ENCODE measurements at regions not wholly inside any gene's neighbourhood (a gene's known extent, or its start where the extent isn't known, plus 50 kb on each side); places are given as distances from the start of the nearest gene placed in this dataset.

GRCh38 chr4:106647451-106647850 is 278.9 kb upstream of the GIMD1 start:
- no peaks in the 10 kb centered on the region for H3K27me3 ChIP-seq
- no peak for DNase-seq (ENCODE audit: low spot score in 2 of 2)
- no peak overlapping the region for H3K4me3 ChIP-seq
- no peak for TF ChIP-seq CTCF (IDR thresholded peaks at IDR 0.05)
- no peaks in the 10 kb centered on the region for H3K4me1 ChIP-seq
- H3K9me3 ChIP-seq, result no peaks in the 10 kb centered on the region
- intact Hi-C loops (cut with DNase I), result no loop called here
- no peak overlapping the region for H3K27ac ChIP-seq
- H3K36me3 ChIP-seq, result no peaks in the 10 kb centered on the region

- intact Hi-C loops (cut with DNase I), result no loop called here
- no peak for TF ChIP-seq CTCF (IDR thresholded peaks at IDR 0.05)
Measured at GRCh38 chr4:106629268-106629625, 260.7 kb upstream of the GIMD1 start.

GRCh38 chr4:106628586-106629267 is 260.1 kb upstream of the GIMD1 start:
- no peaks in the 10 kb centered on the region for H3K36me3 ChIP-seq
- H3K4me1 ChIP-seq, result no peaks in the 10 kb centered on the region
- H3K27me3 ChIP-seq, result no peaks in the 10 kb centered on the region
- no peak overlapping the region for H3K4me3 ChIP-seq
- H3K27ac ChIP-seq, result no peak overlapping the region
- intact Hi-C loops (cut with DNase I), result no loop called here
- no peaks in the 10 kb centered on the region for H3K9me3 ChIP-seq
- TF ChIP-seq CTCF (IDR thresholded peaks at IDR 0.05), result no peak
- DNase-seq (ENCODE audit: low spot score in 2 of 2), result no peak

More at GRCh38 chr4:106629268-106629625, 260.7 kb upstream of the GIMD1 start:
- H3K36me3 ChIP-seq, result no peaks in the 10 kb centered on the region
- DNase-seq (ENCODE audit: low spot score in 2 of 2), result no peak
- H3K27me3 ChIP-seq, result no peaks in the 10 kb centered on the region
- no peaks in the 10 kb centered on the region for H3K9me3 ChIP-seq
- no peak overlapping the region for H3K4me3 ChIP-seq
- H3K27ac ChIP-seq, result no peak overlapping the region
- no peaks in the 10 kb centered on the region for H3K4me1 ChIP-seq

- no peaks in the 10 kb centered on the region for H3K27me3 ChIP-seq
- H3K36me3 ChIP-seq, result no peaks in the 10 kb centered on the region
- no peaks in the 10 kb centered on the region for H3K9me3 ChIP-seq
- TF ChIP-seq CTCF (IDR thresholded peaks at IDR 0.05), result no peak
- no peak for DNase-seq (ENCODE audit: low spot score in 2 of 2)
- intact Hi-C loops (cut with DNase I), result no loop called here
- no peak overlapping the region for H3K4me3 ChIP-seq
- H3K27ac ChIP-seq, result no peak overlapping the region
- H3K4me1 ChIP-seq, result no peaks in the 10 kb centered on the region
Measured at GRCh38 chr4:106627051-106627450, 258.5 kb upstream of the GIMD1 start.

GRCh38 chr4:106624671-106625070 is 256.1 kb upstream of the GIMD1 start:
- DNase-seq (ENCODE audit: low spot score in 2 of 2), result no peak
- H3K27me3 ChIP-seq, result no peaks in the 10 kb centered on the region
- H3K4me3 ChIP-seq, result no peak overlapping the region
- TF ChIP-seq CTCF (IDR thresholded peaks at IDR 0.05), result no peak
- intact Hi-C loops (cut with DNase I), result no loop called here
- no peaks in the 10 kb centered on the region for H3K36me3 ChIP-seq
- H3K4me1 ChIP-seq, result no peaks in the 10 kb centered on the region
- H3K27ac ChIP-seq, result no peak overlapping the region
- H3K9me3 ChIP-seq, result no peaks in the 10 kb centered on the region

- no peaks in the 10 kb centered on the region for H3K9me3 ChIP-seq
- TF ChIP-seq CTCF (IDR thresholded peaks at IDR 0.05), result no peak
- peaks cover 0 to 3% of the 10 kb centered on the region in 2 donors for H3K4me1 ChIP-seq
- no peak overlapping the region for H3K27ac ChIP-seq
- intact Hi-C loops (cut with DNase I), result no loop called here
- no peaks in the 10 kb centered on the region for H3K27me3 ChIP-seq
- H3K36me3 ChIP-seq, result no peaks in the 10 kb centered on the region
- no peak overlapping the region for H3K4me3 ChIP-seq
- DNase-seq (ENCODE audit: low spot score in 2 of 2), result no peak
Measured at GRCh38 chr4:106618956-106619355, 250.4 kb upstream of the GIMD1 start.

Measured in ascending aorta (tissue), 2 donors.